Activated CD8-positive, alpha-beta memory T cell treated with anti-CD3 and anti-CD28 coated beads, Interleukin-2, amount 10 ng/mL, durations not matched to agents 7 days and 5 days (primary cell): ENCODE measurements at regions not wholly inside any gene's neighbourhood (a gene's known extent, or its start where the extent isn't known, plus 50 kb on each side); places are given as distances from the start of the nearest gene placed in this dataset.

Source experiments
- ATAC-seq: fragments of 150-1000 bp; cut with Tn5 transposase; one replicate; pipeline ENCODE4 v1.10.0; 2021; ENCODE audit warnings: moderate library complexity
- CTCF ChIA-PET: fragments of 350-600 bp; sonication (Branson Sonifier 250); formaldehyde crosslinking; loops from one replicate; lab custom pipeline; 2021; ENCODE audit warnings: antibody characterized with exemption; lab: Charles Lee
- DNase-seq: peaks from one replicate; pipeline ENCODE4 v3.0.0-alpha.2; 2020
- H3K27ac Mint-ChIP-seq: one replicate; pipeline ENCODE4 v1.8.0; 2021; ENCODE audit warnings: mild to moderate bottlenecking, mixed read lengths
- H3K27me3 Mint-ChIP-seq: one replicate; pipeline ENCODE4 v1.8.0; 2021; ENCODE audit warnings: mixed read lengths
- H3K36me3 Mint-ChIP-seq: one replicate; pipeline ENCODE4 v1.8.0; 2021; ENCODE audit warnings: mild to moderate bottlenecking, mixed read lengths
- H3K4me1 Mint-ChIP-seq: one replicate; pipeline ENCODE4 v1.8.0; 2021; ENCODE audit warnings: mixed read lengths
- H3K4me3 Mint-ChIP-seq: one replicate; pipeline ENCODE4 v1.8.0; 2021; ENCODE audit warnings: mild to moderate bottlenecking, moderate library complexity, mixed read lengths
- H3K9me3 Mint-ChIP-seq: one replicate; pipeline ENCODE4 v1.8.0; 2022; ENCODE audit warnings: low read depth, mixed read lengths

GRCh38 chr1:57788313-57788712 is 364.5 kb upstream of the DAB1 start:
- Mint-ChIP-seq H3K4me1 (no peaks in the 10 kb centered on the region), H3K36me3 (no peaks in the 10 kb centered on the region), H3K27ac (no peak overlapping the region), H3K9me3 (no peaks in the 10 kb centered on the region), H3K4me3 (no peak overlapping the region), H3K27me3 (no peaks in the 10 kb centered on the region)
- DNase-seq (no peak), ATAC-seq (no peak)
- CTCF ChIA-PET, result no interaction called here

- no peaks in the 10 kb centered on the region for H3K36me3 Mint-ChIP-seq
- no peaks in the 10 kb centered on the region for H3K4me1 Mint-ChIP-seq
- H3K4me3 Mint-ChIP-seq, result no peak overlapping the region
- CTCF ChIA-PET, result no interaction called here
- H3K9me3 Mint-ChIP-seq, result no peaks in the 10 kb centered on the region
- no peak overlapping the region for H3K27ac Mint-ChIP-seq
- no peak for ATAC-seq
- no peaks in the 10 kb centered on the region for H3K27me3 Mint-ChIP-seq
- no peak for DNase-seq
Observed at GRCh38 chr1:57784356-57784755, 360.5 kb upstream of the DAB1 start.

GRCh38 chr1:57782357-57782756 is 358.5 kb upstream of the DAB1 start:
- Mint-ChIP-seq H3K36me3 (no peaks in the 10 kb centered on the region), H3K4me3 (no peak overlapping the region), H3K27me3 (no peaks in the 10 kb centered on the region), H3K27ac (no peak overlapping the region), H3K4me1 (no peaks in the 10 kb centered on the region), H3K9me3 (no peaks in the 10 kb centered on the region)
- CTCF ChIA-PET, result no interaction called here
- ATAC-seq, result no peak
- no peak for DNase-seq

GRCh38 chr1:57772580-57773195 is 348.8 kb upstream of the DAB1 start:
- Mint-ChIP-seq H3K4me1 (no peaks in the 10 kb centered on the region), H3K4me3 (no peak overlapping the region), H3K27ac (no peak overlapping the region), H3K27me3 (no peaks in the 10 kb centered on the region), H3K9me3 (no peaks in the 10 kb centered on the region), H3K36me3 (no peaks in the 10 kb centered on the region)
- DNase-seq, result no peak
- no peak for ATAC-seq
- CTCF ChIA-PET, result no interaction called here

- no peaks in the 10 kb centered on the region for H3K27me3 Mint-ChIP-seq
- H3K27ac Mint-ChIP-seq, result no peak overlapping the region
- no peak for ATAC-seq
- no peaks in the 10 kb centered on the region for H3K9me3 Mint-ChIP-seq
- DNase-seq, result no peak
- CTCF ChIA-PET, result no interaction called here
- H3K36me3 Mint-ChIP-seq, result no peaks in the 10 kb centered on the region
- H3K4me3 Mint-ChIP-seq, result no peak overlapping the region
- no peaks in the 10 kb centered on the region for H3K4me1 Mint-ChIP-seq
Observed at GRCh38 chr1:57770772-57771171, 346.9 kb upstream of the DAB1 start.

GRCh38 chr1:57770236-57770635 is 346.4 kb upstream of the DAB1 start:
- Mint-ChIP-seq H3K27ac (no peak overlapping the region), H3K27me3 (no peaks in the 10 kb centered on the region), H3K4me1 (no peaks in the 10 kb centered on the region), H3K9me3 (no peaks in the 10 kb centered on the region), H3K4me3 (no peak overlapping the region), H3K36me3 (no peaks in the 10 kb centered on the region)
- DNase-seq, result no peak
- CTCF ChIA-PET, result no interaction called here
- ATAC-seq, result no peak

- Mint-ChIP-seq H3K36me3 (no peaks in the 10 kb centered on the region), H3K4me1 (no peaks in the 10 kb centered on the region), H3K27ac (no peak overlapping the region), H3K9me3 (no peaks in the 10 kb centered on the region), H3K4me3 (no peak overlapping the region), H3K27me3 (no peaks in the 10 kb centered on the region)
- no peak for ATAC-seq
- no peak for DNase-seq
- CTCF ChIA-PET, result no interaction called here
Observed at GRCh38 chr1:57761628-57762027, 337.8 kb upstream of the DAB1 start.

GRCh38 chr1:57752843-57753242 is 329.0 kb upstream of the DAB1 start:
- CTCF ChIA-PET, result no interaction called here
- Mint-ChIP-seq H3K4me3 (no peak overlapping the region), H3K27ac (no peak overlapping the region), H3K9me3 (no peaks in the 10 kb centered on the region), H3K27me3 (no peaks in the 10 kb centered on the region), H3K36me3 (no peaks in the 10 kb centered on the region), H3K4me1 (no peaks in the 10 kb centered on the region)
- no peak for DNase-seq
- ATAC-seq, result no peak

GRCh38 chr1:57748719-57749118 is 324.9 kb upstream of the DAB1 start:
- ATAC-seq (no peak), DNase-seq (no peak)
- Mint-ChIP-seq H3K27ac (no peak overlapping the region), H3K27me3 (no peaks in the 10 kb centered on the region), H3K9me3 (no peaks in the 10 kb centered on the region), H3K36me3 (no peaks in the 10 kb centered on the region), H3K4me3 (no peak overlapping the region), H3K4me1 (no peaks in the 10 kb centered on the region)
- CTCF ChIA-PET, result no interaction called here

GRCh38 chr1:57747818-57748217 is 324.0 kb upstream of the DAB1 start:
- Mint-ChIP-seq H3K27me3 (no peaks in the 10 kb centered on the region), H3K4me3 (no peak overlapping the region), H3K36me3 (no peaks in the 10 kb centered on the region), H3K9me3 (no peaks in the 10 kb centered on the region), H3K4me1 (no peaks in the 10 kb centered on the region), H3K27ac (no peak overlapping the region)
- DNase-seq (no peak), ATAC-seq (no peak)
- CTCF ChIA-PET, result no interaction called here

- no peaks in the 10 kb centered on the region for H3K9me3 Mint-ChIP-seq
- DNase-seq, result no peak
- no peaks in the 10 kb centered on the region for H3K36me3 Mint-ChIP-seq
- CTCF ChIA-PET, result no interaction called here
- H3K27ac Mint-ChIP-seq, result no peak overlapping the region
- no peak for ATAC-seq
- no peaks in the 10 kb centered on the region for H3K27me3 Mint-ChIP-seq
- no peak overlapping the region for H3K4me3 Mint-ChIP-seq
- H3K4me1 Mint-ChIP-seq, result no peaks in the 10 kb centered on the region
Observed at GRCh38 chr1:57741521-57741920, 317.7 kb upstream of the DAB1 start.

- DNase-seq, result no peak
- CTCF ChIA-PET, result no interaction called here
- ATAC-seq, result no peak
- no peaks in the 10 kb centered on the region for H3K36me3 Mint-ChIP-seq
- no peaks in the 10 kb centered on the region for H3K9me3 Mint-ChIP-seq
- no peaks in the 10 kb centered on the region for H3K27me3 Mint-ChIP-seq
- no peak overlapping the region for H3K27ac Mint-ChIP-seq
- no peak overlapping the region for H3K4me3 Mint-ChIP-seq
- H3K4me1 Mint-ChIP-seq, result no peaks in the 10 kb centered on the region
Observed at GRCh38 chr1:57736940-57737339, 313.1 kb upstream of the DAB1 start.

- Mint-ChIP-seq H3K27ac (no peak overlapping the region), H3K9me3 (no peaks in the 10 kb centered on the region), H3K4me1 (no peaks in the 10 kb centered on the region), H3K27me3 (no peaks in the 10 kb centered on the region), H3K4me3 (no peak overlapping the region), H3K36me3 (no peaks in the 10 kb centered on the region)
- DNase-seq (no peak), ATAC-seq (no peak)
- CTCF ChIA-PET, result no interaction called here
Observed at GRCh38 chr1:57729181-57729580, 305.3 kb upstream of the DAB1 start.

- Mint-ChIP-seq H3K36me3 (no peaks in the 10 kb centered on the region), H3K9me3 (no peaks in the 10 kb centered on the region), H3K27ac (no peak overlapping the region), H3K4me1 (no peaks in the 10 kb centered on the region), H3K4me3 (no peak overlapping the region), H3K27me3 (no peaks in the 10 kb centered on the region)
- DNase-seq (no peak), ATAC-seq (no peak)
- CTCF ChIA-PET, result no interaction called here
Observed at GRCh38 chr1:57727121-57727520, 303.3 kb upstream of the DAB1 start.

GRCh38 chr1:57725318-57725717 is 301.5 kb upstream of the DAB1 start:
- CTCF ChIA-PET, result no interaction called here
- no peaks in the 10 kb centered on the region for H3K9me3 Mint-ChIP-seq
- H3K4me3 Mint-ChIP-seq, result no peak overlapping the region
- no peaks in the 10 kb centered on the region for H3K36me3 Mint-ChIP-seq
- H3K4me1 Mint-ChIP-seq, result no peaks in the 10 kb centered on the region
- no peaks in the 10 kb centered on the region for H3K27me3 Mint-ChIP-seq
- DNase-seq, result no peak
- H3K27ac Mint-ChIP-seq, result no peak overlapping the region
- ATAC-seq, result no peak
